Fibroblast of villous mesenchyme (primary cell): ENCODE measurements at regions not wholly inside any gene's neighbourhood (a gene's known extent, or its start where the extent isn't known, plus 50 kb on each side); places are given as distances from the start of the nearest gene placed in this dataset.

ENCODE experiments used
- DNase-seq: peaks from one replicate; pipeline ENCODE4 v3.0.0-alpha.2; 2010; ENCODE audit warnings: low read depth
- H3K4me3 ChIP-seq: 2 replicates; pipeline ENCODE4 v1.5.1; 2011; ENCODE audit warnings: low read depth, mild to moderate bottlenecking, low read length
- CTCF ChIP-seq: IDR thresholded peaks from 2 replicates; pipeline ENCODE4 v1.5.1; 2012; ENCODE audit warnings: low read depth, mild to moderate bottlenecking, low read length; ENCODE audit not compliant: insufficient read depth

- H3K4me3 ChIP-seq, result no peak overlapping the region
- no peak for DNase-seq
- no peak for TF ChIP-seq CTCF
Measured at GRCh38 chr22:44442186-44442815, 55.7 kb downstream of the RTL6 start.

- H3K4me3 ChIP-seq, result no peak overlapping the region
- no peak for DNase-seq
- TF ChIP-seq CTCF, result no peak
Measured at GRCh38 chr22:44441401-44442185, 56.4 kb downstream of the RTL6 start.

GRCh38 chr22:44440224-44441160 is 57.5 kb downstream of the RTL6 start:
- DNase-seq, result no peak

GRCh38 chr22:44439356-44440223 is 58.4 kb downstream of the RTL6 start:
- no peak overlapping the region for H3K4me3 ChIP-seq
- TF ChIP-seq CTCF, result no peak
- DNase-seq, result no peak

More at GRCh38 chr22:44440224-44441160, 57.5 kb downstream of the RTL6 start:
- H3K4me3 ChIP-seq, result no peak overlapping the region
- TF ChIP-seq CTCF, result no peak

GRCh38 chr22:44438481-44439131 is 59.4 kb downstream of the RTL6 start:
- no peak for TF ChIP-seq CTCF
- DNase-seq, result no peak
- no peak overlapping the region for H3K4me3 ChIP-seq

- no peak for TF ChIP-seq CTCF
- no peak for DNase-seq
- H3K4me3 ChIP-seq, result no peak overlapping the region
Measured at GRCh38 chr22:44438056-44438455, 60.0 kb downstream of the RTL6 start.
